Upper lobe of left lung (tissue), 4 donors: ENCODE measurements at regions not wholly inside any gene's neighbourhood (a gene's known extent, or its start where the extent isn't known, plus 50 kb on each side); places are given as distances from the start of the nearest gene placed in this dataset.

Source experiments
- CTCF ChIP-seq, 6 experiments: fragments of 450-650 bp in 4 of 6; fragments of 200-600 bp in 2 of 6; sonication (generic) in 2 of 6; IDR thresholded peaks; one replicate each; pipeline ENCODE4 v1.5.1; 2016 to 2019; ENCODE audit warnings: antibody characterized with exemption in 6 of 6
- POLR2A ChIP-seq, 4 donors: fragments of 450-650 bp; IDR thresholded peaks; one replicate each; pipeline ENCODE4 v1.5.1; 2016 to 2017; ENCODE audit warnings: antibody characterized with exemption in 4 of 4, mild to moderate bottlenecking in 2 of 4
- POLR2AphosphoS5 ChIP-seq, 2 donors: sonication (generic); formaldehyde crosslinking; IDR thresholded peaks; one replicate each; pipeline ENCODE4 v1.5.1; 2017; ENCODE audit warnings: antibody characterized with exemption in 2 of 2

- TF ChIP-seq POLR2A (IDR thresholded peaks at IDR 0.05), result no peak
- TF ChIP-seq CTCF (IDR thresholded peaks at IDR 0.05), result no peak
- no peak for TF ChIP-seq POLR2AphosphoS5 (IDR thresholded peaks at IDR 0.05)
These were observed 241.2 kb downstream of the ANAPC1 start for GRCh38 chr2:111642586-111643327.
